Ovary (tissue), 3 donors: ENCODE measurements at regions not wholly inside any gene's neighbourhood (a gene's known extent, or its start where the extent isn't known, plus 50 kb on each side); places are given as distances from the start of the nearest gene placed in this dataset.

Experiments used
- CTCF ChIP-seq, 3 donors: fragments of 450-650 bp in 2 of 3; fragments of 200-600 bp in 1 of 3; IDR thresholded peaks; one replicate each; pipeline versions ENCODE4 v1.5.1 to v1.8.0; 2016 to 2022; ENCODE audit warnings: antibody characterized with exemption in 3 of 3, mild to moderate bottlenecking in 1 of 3
- EP300 ChIP-seq: sonication (generic); formaldehyde crosslinking; IDR thresholded peaks from one replicate; pipeline ENCODE4 v1.6.1; 2017; ENCODE audit warnings: antibody characterized with exemption
- POLR2A ChIP-seq: fragments of 450-650 bp; IDR thresholded peaks from one replicate; pipeline ENCODE4 v1.6.1; 2017; ENCODE audit warnings: antibody characterized with exemption, mild to moderate bottlenecking, moderate library complexity
- donor health status: DM: no; HTN: no; CAD: no.

DNA sequence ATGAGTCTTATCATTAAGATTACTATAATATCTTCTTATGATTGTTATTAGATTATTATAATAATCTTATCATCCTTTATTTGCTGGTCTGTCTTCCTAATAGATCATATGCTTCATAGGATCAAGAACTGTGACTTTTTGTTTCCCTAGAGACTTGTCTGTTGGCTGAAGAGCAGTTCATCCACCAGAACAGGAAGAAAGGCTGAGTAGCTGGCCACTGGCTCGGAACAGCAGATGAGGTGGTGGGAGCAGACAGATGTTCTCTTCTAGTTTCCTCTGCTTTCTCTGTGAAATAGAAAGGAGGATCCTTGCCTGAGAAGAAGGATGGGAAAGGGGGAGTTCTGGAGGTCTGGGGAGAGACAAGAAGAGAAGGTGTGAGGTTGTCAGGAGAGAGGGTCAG is 120.0 kb downstream of the CCNA1 start:
- TF ChIP-seq CTCF (IDR thresholded peaks at IDR 0.05) (no peak), POLR2A (no peak), EP300 (no peak)
